PC-9 (cell line): ENCODE measurements at regions not wholly inside any gene's neighbourhood (a gene's known extent, or its start where the extent isn't known, plus 50 kb on each side); places are given as distances from the start of the nearest gene placed in this dataset.

Source experiments
- BruUV-seq: library from RNA; stranded (reverse); fragments of 400-500 nt; replicated peaks from 2 replicates; lab custom pipeline; 2021; lab: Mats Ljungman, UMichigan
- CTCF ChIA-PET: fragments of 300-600 bp; sonication (Branson Sonifier 250); formaldehyde crosslinking; loops from one replicate; lab custom pipeline; 2022; ENCODE audit warnings: antibody characterized with exemption; lab: Charles Lee
- POLR2A ChIA-PET: fragments of 300-600 bp; sonication (Branson Sonifier 250); formaldehyde crosslinking; loops from one replicate; lab custom pipeline; 2022; ENCODE audit warnings: antibody characterized with exemption; ENCODE audit not compliant: unreplicated experiment; lab: Charles Lee
- DNase-seq, 2 experiments: peaks; one replicate each; pipeline versions ENCODE4 v3.0.0 to v3.0.0-alpha.2; 2015 to 2022; ENCODE audit warnings: mixed read lengths in 1 of 2
- H2AFZ ChIP-seq: fragments of 200-600 bp; sonication (generic); 2 replicates; pipeline ENCODE4 v1.8.1; 2017; ENCODE audit warnings: antibody characterized with exemption
- H3F3A ChIP-seq: fragments of 200-600 bp; sonication (generic); 2 replicates; pipeline ENCODE4 v1.8.1; 2017; ENCODE audit warnings: antibody characterized with exemption, mild to moderate bottlenecking, low read depth; ENCODE audit not compliant: insufficient read depth
- H3K27ac ChIP-seq: fragments of 200-600 bp; sonication (generic); 2 replicates; pipeline ENCODE4 v1.6.1; 2016; ENCODE audit warnings: mixed run types
- H3K27me3 ChIP-seq: fragments of 200-600 bp; sonication (generic); 2 replicates; pipeline ENCODE4 v1.6.1; 2016; ENCODE audit warnings: low read depth, mixed run types; ENCODE audit not compliant: insufficient read depth
- H3K36me3 ChIP-seq: fragments of 200-600 bp; sonication (generic); 2 replicates; pipeline ENCODE4 v1.6.1; 2016; ENCODE audit warnings: low read depth, mixed run types
- H3K4me1 ChIP-seq: fragments of 200-600 bp; sonication (generic); replicated peaks from 2 replicates; pipeline ENCODE4 v1.6.1; 2016; ENCODE audit warnings: mixed run types; ENCODE audit not compliant: insufficient read depth
- H3K4me2 ChIP-seq: fragments of 200-600 bp; sonication (generic); 2 replicates; pipeline ENCODE4 v1.6.1; 2017; ENCODE audit warnings: mixed run types
- H3K4me3 ChIP-seq: fragments of 200-600 bp; sonication (generic); 2 replicates; pipeline ENCODE4 v1.6.1; 2016; ENCODE audit warnings: mixed run types
- H3K79me2 ChIP-seq: fragments of 200-600 bp; sonication (generic); 2 replicates; pipeline ENCODE4 v1.6.1; 2017; ENCODE audit warnings: low read depth, mixed run types
- H3K9me2 ChIP-seq: fragments of 200-600 bp; sonication (generic); 2 replicates; pipeline ENCODE4 v1.8.1; 2017; ENCODE audit warnings: mild to moderate bottlenecking; ENCODE audit not compliant: insufficient read depth
- H3K9me3 ChIP-seq: fragments of 200-600 bp; sonication (generic); 2 replicates; pipeline ENCODE4 v1.8.1; 2016; ENCODE audit warnings: low read depth; ENCODE audit not compliant: insufficient read depth
- H4K20me1 ChIP-seq: fragments of 200-600 bp; sonication (generic); 2 replicates; pipeline ENCODE4 v1.8.1; 2017; ENCODE audit not compliant: insufficient read depth
- CTCF ChIP-seq: fragments of 200-600 bp; sonication (generic); conservative IDR thresholded peaks from 2 replicates; pipeline ENCODE4 v1.6.1; 2017; ENCODE audit warnings: mixed run types, antibody characterized with exemption, mild to moderate bottlenecking, moderate library complexity
- EZH2 ChIP-seq: fragments of 200-600 bp; sonication (generic); IDR thresholded peaks from 2 replicates; pipeline ENCODE4 v1.8.0; 2017; ENCODE audit warnings: antibody characterized with exemption, low read depth
- intact Hi-C: fragments of 100-400 bp; cut with micrococcal nuclease; formaldehyde crosslinking; loops from one replicate; pipeline ENCODE4 v1.10.0; 2022; ENCODE audit not compliant: unreplicated experiment

GRCh38 chr2:175398848-175399247 is 217.3 kb upstream of the ATP5MC3 start:
- DNase-seq: no peak
- ChIA-PET POLR2A (no interaction called here), CTCF (no interaction called here)
- Histone ChIP-seq H3K9me3 (no peaks in the 10 kb centered on the region), H4K20me1 (no peaks in the 10 kb centered on the region), H3K36me3 (no peaks in the 10 kb centered on the region), H3K4me2 (peak overlapping the region; percentile 24), H3K9me2 (no peaks in the 10 kb centered on the region; the same call in 1 of the 2 replicates), H3K4me1 (peaks cover 8% of the 10 kb centered on the region; the same call in 1 of the 2 replicates), H2AFZ (peak overlapping the region; percentile 7; the same call in 1 of the 2 replicates), H3K4me3 (no peak overlapping the region), H3K27me3 (peaks cover 12% of the 10 kb centered on the region), H3K79me2 (no peaks in the 10 kb centered on the region), H3K27ac (no peak overlapping the region), H3F3A (no peaks in the 10 kb centered on the region)
- BruUV-seq: no TSS peak
- TF ChIP-seq EZH2: no peak
- no peak for TF ChIP-seq CTCF
- intact Hi-C loops: no loop called here

- CTCF ChIA-PET: no interaction called here
Measured at GRCh38 chr2:175396696-175397095, 215.2 kb upstream of the ATP5MC3 start.

GRCh38 chr2:175393851-175394250 is 212.3 kb upstream of the ATP5MC3 start:
- intact Hi-C loops: no loop called here
- no peak overlapping the region for H3K4me2 ChIP-seq
- H2AFZ ChIP-seq: no peak overlapping the region
- H3K27me3 ChIP-seq: peaks cover 12% of the 10 kb centered on the region
- no peak for TF ChIP-seq CTCF
- TF ChIP-seq EZH2: no peak
- no peaks in the 10 kb centered on the region for H4K20me1 ChIP-seq
- peak in 1 of 2 experiments; percentile 43 for DNase-seq
- H3F3A ChIP-seq: no peaks in the 10 kb centered on the region
- H3K79me2 ChIP-seq: no peaks in the 10 kb centered on the region
- no peak overlapping the region for H3K4me3 ChIP-seq
- H3K4me1 ChIP-seq: peaks cover 3% of the 10 kb centered on the region; the same call in 1 of the 2 replicates
- CTCF ChIA-PET: no interaction called here
- no peak overlapping the region for H3K27ac ChIP-seq
- no peaks in the 10 kb centered on the region for H3K36me3 ChIP-seq
- H3K9me2 ChIP-seq: no peaks in the 10 kb centered on the region; the same call in 1 of the 2 replicates
- POLR2A ChIA-PET: no interaction called here
- no TSS peak for BruUV-seq
- no peaks in the 10 kb centered on the region; the same call in 1 of the 2 replicates for H3K9me3 ChIP-seq

More at GRCh38 chr2:175396696-175397095, 215.2 kb upstream of the ATP5MC3 start:
- no peak overlapping the region for H3K4me3 ChIP-seq
- BruUV-seq: no TSS peak
- no peak for TF ChIP-seq EZH2
- no peak for TF ChIP-seq CTCF
- H3K36me3 ChIP-seq: no peaks in the 10 kb centered on the region
- H3K9me3 ChIP-seq: no peaks in the 10 kb centered on the region
- no peaks in the 10 kb centered on the region for H3F3A ChIP-seq
- POLR2A ChIA-PET: no interaction called here
- no peak for DNase-seq
- no peaks in the 10 kb centered on the region for H3K79me2 ChIP-seq
- peaks cover 8% of the 10 kb centered on the region; the same call in 1 of the 2 replicates for H3K4me1 ChIP-seq
- no peaks in the 10 kb centered on the region for H4K20me1 ChIP-seq
- no peak overlapping the region for H2AFZ ChIP-seq
- no peak overlapping the region for H3K27ac ChIP-seq
- intact Hi-C loops: no loop called here
- peaks cover 12% of the 10 kb centered on the region for H3K27me3 ChIP-seq
- H3K9me2 ChIP-seq: no peaks in the 10 kb centered on the region; the same call in 1 of the 2 replicates
- no peak overlapping the region for H3K4me2 ChIP-seq
